HG03575 (cell line): ENCODE measurements at regions not wholly inside any gene's neighbourhood (a gene's known extent, or its start where the extent isn't known, plus 50 kb on each side); places are given as distances from the start of the nearest gene placed in this dataset.
"Not testable (repeated sequence)": the region's sequence is repeated elsewhere in the genome, so short reads cannot be mapped to it uniquely, and the experiment has no call there.

ENCODE experiments used
- ATAC-seq: cut with Tn5 transposase; IDR thresholded peaks from one replicate; pipeline ENCODE4 v1.9.1; 2021; ENCODE audit not compliant: unreplicated experiment, insufficient number of reproducible peaks, low FRiP score; ENCODE audit errors: extremely low read depth

DNA sequence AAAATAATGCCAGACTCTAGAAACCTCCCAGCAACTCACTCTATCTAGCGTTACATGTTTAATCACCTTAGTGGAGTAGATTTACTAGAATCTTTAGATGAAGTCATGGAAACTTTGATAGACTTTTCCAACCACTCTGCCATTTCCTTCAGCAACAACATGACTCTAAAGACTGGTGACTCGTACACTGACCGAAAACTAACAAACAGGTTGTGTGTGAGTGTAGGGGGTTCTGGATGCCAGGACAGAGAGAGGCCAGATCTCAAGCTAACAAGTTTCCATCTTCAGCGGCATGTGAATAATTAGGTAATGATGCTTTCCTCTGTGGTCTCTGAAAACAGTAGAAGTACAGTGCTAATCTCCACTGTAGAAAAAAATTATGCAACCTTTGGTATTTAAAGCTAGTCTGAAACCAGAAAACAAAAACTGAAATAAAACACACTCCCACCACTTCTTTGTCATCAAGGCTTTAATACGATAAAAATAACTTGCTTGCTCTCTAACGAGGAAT, 286.4 kb downstream of the PRDM5 start:
- ATAC-seq, result no peak

DNA sequence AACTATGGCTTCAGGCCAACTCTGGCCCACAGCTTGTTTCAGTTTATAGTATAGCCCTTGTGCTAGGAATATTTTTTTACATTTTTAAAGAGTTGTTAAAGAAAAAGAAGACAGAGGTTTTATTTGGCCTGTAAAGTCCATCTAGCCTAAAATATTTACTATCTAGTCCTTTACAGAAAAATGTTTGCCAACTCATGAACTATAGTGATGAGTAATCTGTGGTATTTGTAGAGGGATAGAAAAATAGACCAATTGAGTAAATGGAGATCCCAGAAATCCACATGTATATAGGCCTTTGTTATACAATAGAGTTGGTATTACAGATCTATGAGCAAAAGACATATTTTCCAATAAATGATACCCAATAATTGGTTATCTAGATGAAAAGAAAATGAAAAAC, 288.7 kb downstream of the PRDM5 start:
- no peak for ATAC-seq

DNA sequence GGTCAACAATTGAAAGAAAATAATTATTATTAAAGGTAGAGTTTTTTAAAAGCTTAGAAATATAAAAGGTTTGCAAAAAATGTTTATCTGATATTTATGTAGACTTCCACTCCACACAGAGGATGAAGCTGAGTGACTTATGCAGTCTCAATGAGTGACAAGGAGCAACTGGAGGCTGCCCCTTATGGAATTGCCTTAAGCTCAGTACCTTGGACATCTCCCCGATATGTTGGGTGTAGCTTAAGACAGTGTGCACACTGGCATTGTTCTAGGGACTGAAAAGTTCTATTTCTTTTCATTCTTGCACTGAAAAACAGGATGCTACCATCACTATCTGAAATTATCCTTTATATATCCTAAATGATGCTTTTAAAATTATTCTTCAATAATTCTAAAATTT, 292.1 kb downstream of the PRDM5 start:
- ATAC-seq, result no peak

DNA sequence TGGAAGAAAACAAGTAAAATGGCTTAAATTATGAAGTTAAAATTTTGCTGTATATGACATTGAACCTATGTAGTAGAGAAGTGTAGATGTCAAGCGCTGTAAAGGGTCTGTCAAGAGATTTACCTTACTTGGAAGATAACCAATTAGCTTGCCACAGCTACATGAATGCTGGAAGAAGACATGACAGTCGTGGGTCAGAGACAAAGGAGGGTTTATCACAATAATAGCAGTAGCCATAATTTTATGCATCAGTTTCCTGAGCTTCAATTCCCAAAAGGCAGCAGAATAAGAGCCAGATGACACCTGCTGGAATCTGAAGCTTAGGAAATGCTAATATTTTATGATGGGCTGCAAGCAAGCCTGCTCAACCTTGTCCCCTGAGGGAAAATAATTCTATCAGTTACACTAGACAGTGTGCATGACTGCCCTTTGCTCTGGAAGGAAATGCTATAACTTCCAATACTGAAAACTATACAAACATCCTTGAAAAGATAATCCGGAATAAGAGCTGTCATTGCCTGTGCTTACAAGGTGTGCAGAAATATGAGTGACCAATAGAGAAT, 292.9 kb downstream of the PRDM5 start:
- ATAC-seq, result no peak

DNA sequence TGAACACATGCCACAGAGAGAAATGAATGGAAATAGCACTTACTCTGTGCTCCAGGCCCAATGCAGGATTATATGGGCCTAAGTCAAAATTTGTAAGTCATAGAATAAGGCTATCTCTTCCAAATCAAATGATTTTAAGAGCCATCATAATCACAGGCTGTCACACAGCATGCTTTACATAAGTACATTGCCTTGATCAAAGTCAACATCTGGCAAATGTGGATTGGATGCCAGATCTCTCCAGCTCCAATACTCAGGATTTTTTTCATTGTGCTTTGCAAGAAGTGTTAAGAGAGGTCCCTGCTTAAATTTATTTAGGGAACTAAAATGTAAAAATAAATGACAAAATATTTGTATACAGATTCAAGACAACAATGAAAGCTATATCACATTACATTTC, 299.9 kb downstream of the PRDM5 start:
- no peak for ATAC-seq

DNA sequence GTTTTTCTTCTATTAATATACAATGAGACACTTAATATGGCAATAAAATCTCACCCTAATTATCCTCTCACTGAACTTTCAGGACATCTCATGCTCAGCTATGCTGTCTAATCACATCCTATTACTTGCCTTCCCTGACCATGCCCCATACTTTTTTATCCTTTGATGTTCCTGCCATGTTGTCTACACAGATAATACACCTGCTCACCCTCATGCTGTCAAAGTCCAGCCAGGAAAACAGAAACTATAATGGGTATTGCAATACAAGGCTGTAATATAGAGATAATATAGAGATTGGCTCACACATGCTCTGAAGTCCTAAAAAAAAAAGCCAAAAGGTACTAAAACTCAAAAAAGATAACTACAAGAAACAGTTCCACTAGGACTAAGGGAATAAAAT, 305.4 kb downstream of the PRDM5 start:
- no peak for ATAC-seq

DNA sequence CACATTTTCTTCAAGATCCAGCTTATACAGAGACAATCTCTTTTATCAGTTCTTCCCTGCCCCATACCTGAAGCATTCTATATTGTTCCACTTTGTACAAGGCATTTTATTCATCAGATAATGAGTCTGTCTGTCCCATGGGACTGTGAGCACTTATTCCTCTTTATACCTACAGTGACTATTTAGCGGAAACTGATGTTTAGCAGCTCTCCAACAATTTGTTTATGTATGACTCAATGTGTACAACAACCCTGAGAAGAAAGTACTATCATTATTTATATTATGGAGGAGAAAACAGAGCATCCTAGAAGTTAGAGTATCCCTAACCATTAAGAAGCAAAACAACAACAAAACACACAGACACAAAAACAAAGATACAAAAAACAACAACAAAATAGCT, 306.5 kb downstream of the PRDM5 start:
- no peak for ATAC-seq

DNA sequence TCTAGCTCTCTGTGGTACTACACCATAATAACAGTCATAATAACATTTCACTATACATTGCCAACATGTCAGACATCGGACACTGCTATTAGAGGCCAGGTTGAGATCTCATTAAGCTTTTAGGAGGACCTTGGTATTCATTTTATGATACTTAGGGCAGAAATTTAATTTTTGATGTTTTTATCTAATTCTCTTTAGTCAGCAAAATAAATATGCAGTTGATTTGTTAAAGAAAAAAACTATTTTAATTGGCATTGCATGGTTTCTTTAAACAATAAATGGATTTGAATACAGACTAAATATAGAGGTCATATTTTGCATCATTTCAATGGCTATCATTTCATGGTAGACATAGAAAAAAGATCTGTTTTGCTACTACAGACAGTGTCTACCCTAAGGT, 308.7 kb downstream of the PRDM5 start:
- ATAC-seq, result no peak

DNA sequence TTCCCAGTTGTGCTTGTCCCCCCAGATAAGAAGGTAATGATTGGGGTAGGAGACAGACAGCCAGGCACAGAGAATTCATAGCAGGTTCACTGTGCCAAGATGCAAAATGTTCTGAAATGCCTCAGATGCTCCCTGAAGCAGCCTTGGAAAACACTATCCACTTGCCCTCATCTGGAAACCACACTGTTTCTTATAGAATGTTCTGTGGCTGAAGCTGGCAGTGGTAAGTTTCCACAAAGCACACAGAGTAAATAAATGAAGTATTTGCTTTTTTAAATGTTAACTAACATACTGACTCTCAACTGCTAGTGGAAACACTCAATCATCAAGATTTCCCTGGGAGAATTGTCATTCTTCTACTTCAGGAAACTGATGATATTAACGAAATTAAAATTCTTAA, 311.4 kb downstream of the PRDM5 start:
- ATAC-seq, result no peak

DNA sequence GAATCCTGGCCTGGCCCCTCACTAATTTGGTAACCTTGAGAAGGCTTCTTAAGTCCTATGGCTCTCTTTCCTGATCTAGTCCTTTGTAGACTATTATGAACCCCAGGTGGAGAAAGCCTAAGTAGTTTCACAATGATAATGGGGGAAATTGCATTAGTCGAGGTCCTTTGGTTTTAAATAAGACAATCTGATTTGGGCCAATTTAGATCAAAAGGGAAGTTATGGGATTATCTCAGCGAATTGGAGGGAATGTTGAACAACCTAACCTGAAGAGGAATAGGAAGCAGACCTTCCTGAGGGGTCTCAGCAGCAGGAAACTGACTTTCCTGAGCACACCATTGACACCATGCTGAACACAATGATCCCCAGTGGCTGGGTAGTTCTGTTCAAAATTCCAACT, 331.5 kb downstream of the PRDM5 start:
- ATAC-seq, result no peak

DNA sequence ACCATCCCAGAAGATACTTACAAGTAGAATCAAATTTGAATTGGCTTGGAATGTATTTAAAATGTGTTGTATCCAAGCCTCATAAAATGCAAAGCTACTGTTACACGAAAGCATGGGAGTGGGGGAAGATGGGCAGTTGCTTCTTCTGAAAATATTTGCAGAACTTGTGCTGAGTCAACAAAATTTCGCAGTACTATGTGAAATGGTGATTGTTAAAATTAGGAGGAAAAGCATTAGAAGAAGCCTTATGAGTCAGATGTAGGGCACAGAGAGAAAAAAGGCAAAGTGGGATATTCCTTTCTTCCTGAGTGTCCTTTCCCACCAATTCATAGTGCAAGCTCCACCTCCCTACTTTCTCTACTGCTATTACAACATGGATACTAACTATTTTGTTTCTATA, 332.7 kb downstream of the PRDM5 start:
- ATAC-seq, result no peak

DNA sequence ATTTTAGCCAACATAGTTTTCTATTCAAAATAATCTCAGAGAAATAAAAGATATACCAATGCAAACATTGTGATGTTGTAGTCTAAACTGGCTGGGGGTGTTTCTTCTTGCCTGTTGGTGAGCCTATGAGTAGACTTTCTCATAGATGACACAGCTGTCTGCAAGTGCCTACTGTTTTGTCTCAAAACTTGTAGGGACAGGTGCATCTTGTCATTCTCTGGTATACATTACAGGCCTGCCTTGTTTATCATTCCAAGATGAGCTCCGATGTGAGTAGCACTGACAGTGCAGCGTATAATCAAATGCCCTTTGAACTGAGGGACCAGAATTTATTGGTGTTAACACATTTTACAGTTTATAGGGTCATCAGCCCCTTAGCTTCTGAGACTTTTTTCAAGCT, 353.8 kb downstream of the PRDM5 start:
- ATAC-seq, result no peak

DNA sequence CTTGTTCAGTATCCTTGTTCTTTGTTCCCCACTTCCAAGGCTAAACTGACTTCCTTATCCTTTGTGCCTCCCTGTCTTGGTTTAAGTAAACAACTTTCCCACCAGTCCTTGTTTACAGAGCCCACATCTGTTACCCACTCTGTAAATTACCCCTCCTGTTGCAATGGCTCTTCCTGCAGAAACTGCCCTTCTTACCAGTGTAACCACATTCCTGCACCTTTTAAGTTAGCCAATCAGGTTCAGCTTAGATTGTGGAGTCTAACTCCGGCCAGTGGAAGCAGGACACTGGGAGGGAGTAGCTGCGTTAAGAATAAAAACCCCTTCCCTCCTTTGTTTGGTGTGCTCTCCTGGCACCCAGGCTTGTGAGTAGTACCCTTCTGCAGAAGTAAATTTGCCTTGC, 360.9 kb downstream of the PRDM5 start:
- ATAC-seq, result no peak

DNA sequence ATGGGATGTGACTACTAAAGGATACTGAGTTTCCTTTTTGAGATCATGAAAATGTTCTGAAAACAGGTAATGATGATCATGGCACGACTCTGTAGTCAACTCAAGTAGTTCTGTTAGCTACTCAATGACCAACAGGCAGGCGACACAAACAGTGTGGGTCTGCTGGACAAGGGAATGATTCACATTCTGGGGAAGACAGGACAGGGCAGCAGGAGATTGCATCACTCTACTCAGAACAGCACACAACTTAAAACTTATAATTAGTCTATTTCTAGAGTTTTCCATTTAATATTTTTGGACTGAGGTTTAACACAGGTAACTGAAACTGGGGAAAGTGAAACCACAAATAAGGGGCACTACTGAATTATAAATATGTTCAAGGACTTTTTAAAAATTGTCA, 365.2 kb downstream of the PRDM5 start:
- no peak for ATAC-seq

DNA sequence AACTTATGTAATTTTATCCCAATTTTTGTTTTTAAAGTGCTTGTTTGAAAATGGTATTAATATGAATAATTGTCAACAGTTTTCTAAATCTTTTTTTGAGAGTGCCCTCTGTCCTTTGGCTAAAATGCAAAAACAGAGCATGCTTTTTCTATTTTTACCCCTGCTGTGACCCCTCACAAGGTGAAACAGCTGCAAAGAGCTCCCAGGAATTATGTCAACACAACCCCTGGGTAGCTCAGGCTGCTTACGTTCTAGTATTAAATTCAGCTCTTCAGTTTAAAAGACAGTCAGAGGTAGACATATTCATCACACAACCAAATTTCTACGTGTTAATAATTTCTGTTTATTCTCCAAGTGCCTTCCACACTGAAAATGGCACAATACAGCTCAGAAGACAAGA, 367.5 kb downstream of the PRDM5 start:
- no peak for ATAC-seq

DNA sequence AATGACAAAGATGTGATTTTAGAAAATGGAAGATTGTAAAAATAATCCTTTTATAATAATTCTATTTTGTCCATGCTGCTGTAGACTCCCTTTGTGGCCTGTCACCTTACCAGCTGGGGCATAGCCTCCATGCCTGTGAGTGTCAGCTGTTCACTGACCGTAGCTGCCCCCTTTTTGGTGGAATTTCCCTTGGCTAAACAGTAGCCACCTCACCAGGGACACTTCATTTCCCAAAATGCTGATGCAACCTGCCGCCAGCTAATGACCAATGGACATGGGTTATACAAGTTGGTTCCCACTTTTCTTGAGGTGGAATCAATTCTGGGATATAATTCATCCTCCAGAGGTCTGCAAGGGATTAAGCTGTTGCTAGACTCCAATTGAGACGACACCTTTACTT, 368.4 kb downstream of the PRDM5 start:
- ATAC-seq, result no peak

DNA sequence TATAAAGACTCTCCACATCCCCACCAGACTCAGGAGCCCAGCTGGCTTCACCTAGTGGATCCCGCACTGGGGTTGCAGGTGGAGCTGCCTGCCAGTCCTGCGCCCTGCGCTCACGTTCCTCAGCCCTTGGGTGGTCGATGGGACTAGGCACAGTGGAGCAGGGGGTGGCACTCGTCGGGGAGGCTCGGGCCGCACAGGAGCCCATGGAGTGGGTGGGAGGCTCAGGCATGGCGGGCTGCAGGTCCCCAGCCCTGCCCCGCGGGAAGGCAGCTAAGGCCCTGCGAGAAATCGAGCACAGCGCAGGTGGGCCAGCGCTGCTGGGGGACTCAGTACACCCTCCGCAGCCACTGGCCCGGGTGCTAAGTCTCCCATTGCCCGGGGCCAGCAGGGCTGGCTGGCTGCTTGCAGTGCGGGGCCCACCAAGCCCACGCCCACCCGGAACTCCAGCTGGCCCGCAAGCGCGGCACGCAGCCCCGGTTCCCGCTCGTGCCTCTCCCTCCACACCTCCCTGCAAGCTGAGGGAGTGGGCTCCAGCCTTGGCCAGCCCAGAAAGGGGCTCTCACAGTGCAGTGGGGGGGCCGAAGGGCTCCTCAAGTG, 371.8 kb downstream of the PRDM5 start:
- not testable (repeated sequence) for ATAC-seq

DNA sequence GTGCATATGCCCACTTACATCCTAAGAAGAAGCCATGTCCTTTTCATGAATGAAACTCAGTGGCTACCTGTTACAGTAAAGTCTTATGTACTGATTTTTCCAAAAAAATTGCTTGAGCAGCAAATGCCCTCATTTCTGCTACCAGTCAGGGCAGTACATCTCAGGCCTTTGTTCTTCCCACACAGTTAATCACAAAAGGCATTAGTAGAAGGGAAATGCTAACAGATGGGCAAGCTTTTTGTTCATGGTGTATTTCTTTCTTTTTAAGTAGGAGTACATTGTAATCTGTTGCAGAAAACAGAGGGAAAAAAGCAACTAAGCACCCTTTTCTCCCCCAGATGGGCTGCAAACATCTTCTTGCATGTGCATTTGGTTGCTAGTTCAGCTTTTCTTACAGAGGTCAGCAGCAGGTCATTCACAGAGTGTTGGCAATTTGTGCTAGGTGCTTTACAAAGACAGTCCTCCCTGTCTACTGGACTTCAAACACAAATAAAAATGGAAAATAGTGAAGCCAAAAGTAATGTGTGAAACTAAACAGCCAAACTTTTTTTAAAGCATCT, 373.4 kb downstream of the PRDM5 start:
- ATAC-seq, result no peak

DNA sequence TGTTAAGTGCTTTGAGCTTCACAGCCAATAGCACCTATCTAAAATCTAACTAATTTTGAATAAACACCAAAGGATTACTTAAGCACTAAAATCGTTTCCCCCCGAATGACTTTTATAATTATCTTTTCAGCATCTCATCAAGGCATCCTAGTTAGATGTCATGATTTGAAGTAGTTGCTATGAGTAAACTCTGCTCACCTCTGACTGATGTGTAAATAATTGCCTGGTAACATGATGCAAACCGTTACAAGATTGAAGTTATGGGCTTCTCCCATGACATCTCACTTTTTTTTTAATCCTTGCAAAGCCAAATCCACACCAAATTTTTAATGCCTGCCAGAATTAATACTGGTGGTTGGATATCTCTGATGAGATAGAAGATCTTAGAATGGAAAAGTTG, 377.1 kb downstream of the PRDM5 start:
- no peak for ATAC-seq

DNA sequence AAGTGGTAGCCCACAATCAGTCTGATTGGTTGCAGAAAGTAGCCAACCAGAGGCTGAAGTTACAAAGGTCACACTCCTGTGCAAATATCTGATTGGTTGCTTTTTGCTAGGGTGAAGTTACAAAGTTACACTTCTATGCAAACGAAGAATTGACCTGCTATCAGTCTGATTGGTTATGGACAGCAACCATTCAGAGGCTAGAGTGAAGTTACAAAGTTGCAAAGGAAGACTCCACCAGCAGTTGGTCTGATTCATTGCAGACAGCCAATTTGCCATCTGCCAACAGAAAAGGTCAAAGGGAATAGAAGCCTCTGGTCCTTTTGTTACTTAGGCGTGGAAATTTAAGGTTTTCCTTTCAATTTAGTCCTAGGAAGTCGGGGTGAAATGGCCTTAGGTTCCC, 377.7 kb downstream of the PRDM5 start:
- ATAC-seq, result no peak

DNA sequence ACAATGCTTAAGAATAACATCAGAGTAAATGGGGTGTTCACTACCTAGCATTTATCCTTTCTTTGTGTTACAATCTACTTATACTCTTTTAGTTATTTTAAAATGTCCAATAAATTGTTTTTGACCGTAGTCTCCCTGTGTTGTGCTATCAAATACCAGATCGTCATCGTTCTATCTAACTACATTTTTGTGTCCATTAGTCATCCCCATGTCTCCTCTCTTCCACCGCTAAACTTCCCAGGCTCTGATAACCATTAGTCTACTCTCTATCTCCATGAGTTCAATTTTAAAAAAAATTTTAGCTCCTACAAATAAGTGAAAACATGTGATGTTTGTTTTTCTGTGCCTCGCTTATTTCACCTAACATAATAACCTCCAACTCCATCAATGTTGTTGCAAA, 381.9 kb downstream of the PRDM5 start:
- ATAC-seq, result no peak
